IMR-90 (cell line): ENCODE measurements at regions not wholly inside any gene's neighbourhood (a gene's known extent, or its start where the extent isn't known, plus 50 kb on each side); places are given as distances from the start of the nearest gene placed in this dataset.

ENCODE experiments used
- ATAC-seq: fragments of 200-7000 bp; cut with Tn5 transposase; 2 replicates; pipeline ENCODE4 v1.9.1; 2020; ENCODE audit warnings: low read depth, mild to moderate bottlenecking, moderate library complexity
- BruUV-seq: library from RNA; stranded (reverse); fragments of 400-500 nt; replicated peaks from 2 replicates; lab custom pipeline; 2021; lab: Mats Ljungman, UMichigan
- CTCF ChIA-PET: fragments of 300-600 bp; formaldehyde crosslinking; extraction: SDS; loops from one replicate; lab custom pipeline; 2021; ENCODE audit warnings: antibody characterized with exemption; lab: Yijun Ruan, JAX
- POLR2A ChIA-PET: fragments of 300-600 bp; sonication (Branson Sonifier 250); formaldehyde crosslinking; loops from one replicate; lab custom pipeline; 2022; ENCODE audit warnings: antibody characterized with exemption; ENCODE audit not compliant: unreplicated experiment; lab: Charles Lee
- DNase-seq: peaks from one replicate; pipeline ENCODE4 v3.0.0; 2013
- H2AFZ ChIP-seq: replicated peaks from 2 replicates; pipeline ENCODE3; 2013; ENCODE audit warnings: low read length, mild to moderate bottlenecking; ENCODE audit not compliant: poor library complexity
- H2AK5ac ChIP-seq: 2 replicates; pipeline ENCODE4 v1.6.1; 2013; ENCODE audit warnings: low read depth, low read length, inconsistent platforms
- H2AK9ac ChIP-seq: replicated peaks from 2 replicates; pipeline ENCODE3; 2013; ENCODE audit warnings: mild to moderate bottlenecking, low read depth, low read length, moderate library complexity; ENCODE audit not compliant: poor library complexity
- H2BK120ac ChIP-seq: 2 replicates; pipeline ENCODE4 v1.6.1; 2013; ENCODE audit warnings: low read depth, low read length, inconsistent platforms
- H2BK15ac ChIP-seq: 3 replicates; pipeline ENCODE4 v1.6.1; 2013; ENCODE audit warnings: low read depth, low read length, inconsistent platforms
- H2BK20ac ChIP-seq: 2 replicates; pipeline ENCODE4 v1.6.1; 2013; ENCODE audit warnings: low read depth, mild to moderate bottlenecking, inconsistent platforms, low read length, moderate library complexity
- H2BK5ac ChIP-seq: 2 replicates; pipeline ENCODE4 v1.6.1; 2013; ENCODE audit warnings: mild to moderate bottlenecking, low read depth, low read length, inconsistent platforms; ENCODE audit not compliant: poor library complexity, severe bottlenecking
- H3K14ac ChIP-seq: replicated peaks from 2 replicates; pipeline ENCODE4 v1.6.1; 2013; ENCODE audit warnings: low read depth, low read length, inconsistent platforms
- H3K18ac ChIP-seq: 2 replicates; pipeline ENCODE4 v1.6.1; 2013; ENCODE audit warnings: low read depth, low read length, control low read depth
- H3K23ac ChIP-seq: 2 replicates; pipeline ENCODE4 v1.6.1; 2013; ENCODE audit warnings: low read depth, low read length, inconsistent platforms
- H3K27ac ChIP-seq: 2 replicates; pipeline ENCODE4 v1.5.1; 2013; ENCODE audit warnings: mild to moderate bottlenecking, control low read depth, low read length; ENCODE audit not compliant: insufficient read depth
- H3K27me3 ChIP-seq: 2 replicates; pipeline ENCODE4 v1.6.1; 2013; ENCODE audit warnings: low read length; ENCODE audit not compliant: control insufficient read depth, insufficient read depth
- H3K36me3 ChIP-seq: 2 replicates; pipeline ENCODE4 v1.6.1; 2013; ENCODE audit warnings: low read length, mixed read lengths; ENCODE audit not compliant: control insufficient read depth, insufficient read depth
- H3K4ac ChIP-seq: 2 replicates; pipeline ENCODE4 v1.6.1; 2013; ENCODE audit warnings: low read depth, low read length, inconsistent platforms
- H3K4me1 ChIP-seq: 2 replicates; pipeline ENCODE4 v1.6.1; 2013; ENCODE audit warnings: low read length, mixed read lengths; ENCODE audit not compliant: control insufficient read depth, insufficient read depth
- H3K4me2 ChIP-seq: 2 replicates; pipeline ENCODE4 v1.6.1; 2013; ENCODE audit warnings: low read depth, mild to moderate bottlenecking, control low read depth, low read length, moderate library complexity
- H3K4me3 ChIP-seq: 2 replicates; pipeline ENCODE4 v1.5.1; 2013; ENCODE audit warnings: low read depth, mild to moderate bottlenecking, control low read depth, low read length, moderate library complexity; ENCODE audit not compliant: insufficient read depth
- H3K56ac ChIP-seq: 2 replicates; pipeline ENCODE4 v1.6.1; 2013; ENCODE audit warnings: low read length, inconsistent platforms; ENCODE audit not compliant: insufficient read depth; ENCODE audit errors: extremely low read depth
- H3K79me1 ChIP-seq, 2 experiments: 2 replicates each; pipeline ENCODE4 v1.6.1; 2013; ENCODE audit warnings: low read length in 2 of 2, inconsistent platforms in 1 of 2, low read depth in 1 of 2
- H3K9ac ChIP-seq: 2 replicates; pipeline ENCODE4 v1.6.1; 2013; ENCODE audit warnings: low read depth, low read length, control low read depth
- H3K9me1 ChIP-seq: 2 replicates; pipeline ENCODE4 v1.6.1; 2013; ENCODE audit warnings: low read length, inconsistent platforms; ENCODE audit not compliant: insufficient read depth
- H3K9me3 ChIP-seq: 2 replicates; pipeline ENCODE4 v1.6.1; 2013; ENCODE audit warnings: low read length; ENCODE audit not compliant: control insufficient read depth, insufficient read depth
- H4K20me1 ChIP-seq: 2 replicates; pipeline ENCODE4 v1.6.1; 2013; ENCODE audit warnings: low read length, inconsistent platforms; ENCODE audit not compliant: insufficient read depth
- H4K5ac ChIP-seq: 2 replicates; pipeline ENCODE4 v1.6.1; 2013; ENCODE audit warnings: mild to moderate bottlenecking, low read depth, low read length, control low read depth
- H4K8ac ChIP-seq, 2 experiments: 2 replicates each; pipeline ENCODE4 v1.6.1; 2013; ENCODE audit warnings: low read depth in 2 of 2, low read length in 2 of 2, control low read depth in 1 of 2, inconsistent platforms in 1 of 2
- H4K91ac ChIP-seq: 2 replicates; pipeline ENCODE4 v1.6.1; 2013; ENCODE audit warnings: low read depth, low read length, inconsistent platforms; ENCODE audit not compliant: insufficient read depth
- BHLHE40 ChIP-seq: fragments of 150-350 bp; IDR thresholded peaks from 2 replicates; pipeline ENCODE4 v1.6.1; 2016; ENCODE audit warnings: mild to moderate bottlenecking, low read depth, low read length
- CEBPB ChIP-seq: IDR thresholded peaks from 2 replicates; pipeline ENCODE4 v1.6.1; 2012; ENCODE audit warnings: low read depth, low read length, improper control_type of control experiment
- CHD1 ChIP-seq: IDR thresholded peaks from 2 replicates; pipeline ENCODE4 v1.6.1; 2012; ENCODE audit warnings: low read depth, low read length, improper control_type of control experiment
- ELK1 ChIP-seq: fragments of 150-350 bp; IDR thresholded peaks from 2 replicates; pipeline ENCODE4 v1.6.1; 2016; ENCODE audit warnings: low read depth, mild to moderate bottlenecking, low read length, moderate library complexity, borderline replicate concordance
- FOS ChIP-seq: fragments of 150-350 bp; IDR thresholded peaks from 2 replicates; pipeline ENCODE4 v1.6.1; 2016; ENCODE audit warnings: low read depth, low read length
- MAFK ChIP-seq: IDR thresholded peaks from 2 replicates; pipeline ENCODE4 v1.6.1; 2012; ENCODE audit warnings: low read depth, low read length, improper control_type of control experiment
- MAZ ChIP-seq: IDR thresholded peaks from 2 replicates; pipeline ENCODE4 v1.6.1; 2012; ENCODE audit warnings: low read depth, mild to moderate bottlenecking, low read length, improper control_type of control experiment, moderate library complexity, borderline replicate concordance
- MXI1 ChIP-seq: IDR thresholded peaks from 2 replicates; pipeline ENCODE4 v1.6.1; 2012; ENCODE audit warnings: low read depth, mild to moderate bottlenecking, low read length, moderate library complexity, borderline replicate concordance
- NFE2L2 ChIP-seq: fragments of 150-350 bp; IDR thresholded peaks from 2 replicates; pipeline ENCODE4 v1.6.1; 2016; ENCODE audit warnings: low read depth, mild to moderate bottlenecking, low read length
- POLR2A ChIP-seq: IDR thresholded peaks from 2 replicates; pipeline ENCODE4 v1.6.1; 2012; ENCODE audit warnings: mild to moderate bottlenecking, low read depth, low read length
- RAD21 ChIP-seq: IDR thresholded peaks from 2 replicates; pipeline ENCODE4 v1.6.1; 2012; ENCODE audit warnings: low read length, improper control_type of control experiment
- RCOR1 ChIP-seq: IDR thresholded peaks from 2 replicates; pipeline ENCODE4 v1.6.1; 2012; ENCODE audit warnings: mild to moderate bottlenecking, low read length, improper control_type of control experiment; ENCODE audit not compliant: insufficient replicate concordance
- RFX5 ChIP-seq: IDR thresholded peaks from 2 replicates; pipeline ENCODE4 v1.8.0; 2012; ENCODE audit warnings: low read depth, mild to moderate bottlenecking, low read length, moderate library complexity
- SMC3 ChIP-seq: fragments of 150-350 bp; IDR thresholded peaks from 2 replicates; pipeline ENCODE4 v1.6.1; 2016; ENCODE audit warnings: low read depth, mild to moderate bottlenecking, antibody characterized with exemption, low read length, moderate library complexity
- WGBS, 2 experiments: methylation state at CpG; one replicate each; pipeline versions ENCODE4 v1.1.5 to v1.1.7; 2013; ENCODE audit warnings: missing lambda C conversion rate in 2 of 2; ENCODE audit not compliant: insufficient read length in 1 of 2; ENCODE audit errors: extremely low coverage in 2 of 2; 5-methylcytosine and 5-hydroxymethylcytosine counted together
- dilution Hi-C: fragments of 300-500 bp; cut with HindIII; formaldehyde crosslinking; loops from one replicate; pipeline ENCODE4 v1.14.3; 2018; ENCODE audit warnings: low sequenced_read_pairs; ENCODE audit not compliant: unreplicated experiment
- in situ Hi-C: fragments of 300-500 bp; cut with MboI; formaldehyde crosslinking; loops from 3 replicates; pipeline ENCODE4 v1.14.3; 2019; ENCODE audit warnings: low sequenced_read_pairs, inconsistent platforms, mixed read lengths
- intact Hi-C: fragments of 100-400 bp; cut with micrococcal nuclease; formaldehyde crosslinking; loops from 2 replicates; pipeline ENCODE4 v1.10.0; 2022
- TF ChIP-seq, protein P1 (sequence below): fragments of 150-350 bp; IDR thresholded peaks from 2 replicates; pipeline ENCODE4 v1.6.1; 2017; ENCODE audit warnings: mild to moderate bottlenecking, antibody characterized with exemption, low read length, low read depth

DNA sequence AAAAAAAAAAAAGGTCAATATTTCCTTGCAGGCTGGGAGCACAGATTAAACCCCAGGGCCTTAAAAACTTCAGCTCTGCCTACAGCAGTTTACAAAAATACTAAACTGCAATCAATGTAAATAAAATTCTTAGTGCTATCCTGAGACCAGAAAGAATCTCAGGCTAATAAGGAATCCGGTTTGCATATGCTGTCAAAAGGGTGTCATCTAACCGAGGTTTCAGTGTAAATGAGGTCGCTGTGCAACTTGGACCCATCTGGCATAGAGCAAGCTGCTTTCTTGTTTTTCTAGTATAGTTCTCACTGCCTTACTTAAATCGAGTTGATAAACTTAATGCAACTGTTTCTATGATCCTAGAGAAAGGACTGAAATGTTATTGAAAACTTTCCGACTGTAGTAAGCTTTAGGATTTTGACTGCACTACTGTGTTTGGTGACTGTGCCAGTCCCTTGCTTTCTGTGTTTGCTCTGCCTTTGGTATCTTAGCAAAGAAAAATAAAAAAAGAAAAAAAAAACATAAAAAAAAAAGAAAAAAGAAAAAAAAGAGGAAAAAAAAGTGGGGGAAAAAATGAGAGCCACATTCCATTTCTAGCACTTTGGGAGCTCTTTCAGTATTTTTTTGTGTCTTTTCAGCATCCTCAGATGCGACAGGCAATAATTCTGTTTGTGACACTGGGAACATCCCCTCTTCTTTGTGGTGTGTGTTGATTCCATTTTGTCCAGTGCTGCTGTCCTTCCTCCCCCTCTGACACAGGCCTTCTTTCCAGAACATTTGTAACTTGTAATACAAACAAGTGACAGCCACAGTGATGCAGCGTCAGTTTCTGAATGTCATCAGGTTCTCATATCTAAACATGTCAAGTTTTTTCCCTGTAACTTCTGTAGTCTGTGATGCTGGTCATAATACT is 340.5 kb downstream of the ZNF536 start:
- Histone ChIP-seq H3K4me3 (no peak overlapping the region), H2BK15ac (no peak overlapping the region), H3K18ac (no peak overlapping the region), H2BK20ac (no peak overlapping the region), H3K27me3 (peaks cover 4% of the 10 kb centered on the region), H2AK9ac (no peak overlapping the region), H3K9me3 (no peaks in the 10 kb centered on the region), H2BK5ac (no peak overlapping the region), H3K36me3 (no peaks in the 10 kb centered on the region), H2AK5ac (no peak overlapping the region), H4K8ac (no peak overlapping the region), H2BK120ac (no peak overlapping the region), H3K9ac (no peak overlapping the region), H3K27ac (no peak overlapping the region), H3K4me2 (no peak overlapping the region), H3K4ac (no peak overlapping the region), H4K5ac (no peak overlapping the region), H2AFZ (no peak overlapping the region), H3K4me1 (no peaks in the 10 kb centered on the region), H3K14ac (no peak overlapping the region), H3K23ac (no peak overlapping the region), H3K56ac (no peak overlapping the region), H4K91ac (no peak overlapping the region), H4K20me1 (no peaks in the 10 kb centered on the region), H3K79me1 (no peaks in the 10 kb centered on the region), H3K9me1 (no peaks in the 10 kb centered on the region)
- ChIA-PET POLR2A (interaction anchor here (0.7 kb wide), 1 partner anchor 1203 kb away, joined by 7 read pairs; no protein-coding TSS in a partner anchor), CTCF (interaction anchor here (0.7 kb wide), 2 partner anchors 132 to 1330 kb away, joined by 3 to 4 read pairs; no protein-coding TSS in a partner anchor)
- DNase-seq (no peak), ATAC-seq (no peak)
- no CpG with 5 or more reads among the region's 7 CpGs for WGBS, 2 experiments
- intact Hi-C loops: no loop called here
- no TSS peak for BruUV-seq
- dilution Hi-C loops: no loop called here
- in situ Hi-C loops: no loop called here
- no peak for TF ChIP-seq RCOR1
- no peak for TF ChIP-seq NFE2L2
- TF ChIP-seq MXI1: no peak
- no peak for TF ChIP-seq MAFK
- TF ChIP-seq RAD21: no peak
- no peak for TF ChIP-seq ELK1
- no peak for TF ChIP-seq BHLHE40
- no peak for TF ChIP-seq FOS
- TF ChIP-seq SMC3: no peak
- no peak for TF ChIP-seq RFX5
- TF ChIP-seq, protein P1, sequence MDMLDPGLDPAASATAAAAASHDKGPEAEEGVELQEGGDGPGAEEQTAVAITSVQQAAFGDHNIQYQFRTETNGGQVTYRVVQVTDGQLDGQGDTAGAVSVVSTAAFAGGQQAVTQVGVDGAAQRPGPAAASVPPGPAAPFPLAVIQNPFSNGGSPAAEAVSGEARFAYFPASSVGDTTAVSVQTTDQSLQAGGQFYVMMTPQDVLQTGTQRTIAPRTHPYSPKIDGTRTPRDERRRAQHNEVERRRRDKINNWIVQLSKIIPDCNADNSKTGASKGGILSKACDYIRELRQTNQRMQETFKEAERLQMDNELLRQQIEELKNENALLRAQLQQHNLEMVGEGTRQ: no peak
- no peak for TF ChIP-seq CHD1
- TF ChIP-seq MAZ: no peak
- no peak for TF ChIP-seq CEBPB
- TF ChIP-seq POLR2A: no peak
